ENCODE measurements at regions not wholly inside any gene's neighbourhood (a gene's known extent, or its start where the extent isn't known, plus 50 kb on each side); places are given as distances from the start of the nearest gene placed in this dataset.

GRCh38 chr5:173395933-173396308, 67.7 kb upstream of the STC2 start:
- no peak overlapping the region for H2BK20ac ChIP-seq (ENCODE audit: low read length)
- no peak overlapping the region for H3K4ac ChIP-seq (replicated peaks; ENCODE audit: insufficient read length, low read depth, low read length)
- no peak overlapping the region for H3K4me2 ChIP-seq (ENCODE audit: insufficient read depth in 1 of 2, low read depth in 2 of 2, low read length in 2 of 2)
- no peak overlapping the region for H3K18ac ChIP-seq (ENCODE audit: extremely low read depth, low read length)
- H3K27me3 ChIP-seq (replicated peaks in 1 of 4; ENCODE audit: control insufficient read depth in 3 of 4, extremely low read depth in 1 of 4, insufficient read depth in 3 of 4, low read length in 3 of 4) = peaks cover 0 to 1% (median 0%) of the 10 kb centered on the region in 4 experiments; a peak in 1 of 7 replicates
- no peak overlapping the region for H3K14ac ChIP-seq (ENCODE audit: insufficient read length)
- H3K27ac ChIP-seq (ENCODE audit: low read depth, low read length) = no peak overlapping the region
- ChIA-PET CTCF (ENCODE audit: partially characterized antibody) (interaction anchor here (0.7 to 5.0 kb wide), 30 partner anchors 9 to 681 kb away, joined by 3 to 33 read pairs (median 4); no protein-coding TSS in a partner anchor), POLR2A (ENCODE audit: partially characterized antibody) (interaction anchor here (1.0 kb wide), 1 partner anchor 76 kb away, joined by 5 read pairs; no protein-coding TSS in a partner anchor)
- H2BK12ac ChIP-seq (ENCODE audit: low read depth, low read length) = no peak overlapping the region
- 0 out of 4 replicates have a peak, but pooled peaks cover 0 to 5% of the 10 kb centered on the region in 2 experiments for H3K9me3 ChIP-seq (ENCODE audit: insufficient read depth in 2 of 2, low read depth in 1 of 2, low read length in 1 of 2)
- no peak overlapping the region for H3K4me3 ChIP-seq (ENCODE audit: extremely low read depth in 1 of 4, insufficient read depth in 2 of 4, low read depth in 3 of 4, low read length in 4 of 4)
- H4K5ac ChIP-seq (ENCODE audit: insufficient read length, low read depth, low read length) = no peak overlapping the region
- FAIRE-seq = no peak
- H4K8ac ChIP-seq (ENCODE audit: extremely low read depth, insufficient read depth, low read length) = no peak overlapping the region
- H3K79me1 ChIP-seq (ENCODE audit: low read depth, low read length) = no peaks in the 10 kb centered on the region
- no peak for TF ChIP-seq CREB1 (IDR thresholded peaks at IDR 0.05)
- no peak for TF ChIP-seq SIRT6 (IDR thresholded peaks at IDR 0.05; ENCODE audit: low read length)
- no peak for TF ChIP-seq HDAC6 (IDR thresholded peaks at IDR 0.05; ENCODE audit: low read depth, low read length)
- no peak for TF ChIP-seq SP4 (IDR thresholded peaks at IDR 0.05; ENCODE audit: low read length)
- no peak for TF ChIP-seq CBX5 (IDR thresholded peaks at IDR 0.05; ENCODE audit: low read depth, low read length)
- TF ChIP-seq GTF2F1 (IDR thresholded peaks at IDR 0.05; ENCODE audit: borderline replicate concordance, low read depth, low read length) = no peak
- TF ChIP-seq SRF (IDR thresholded peaks at IDR 0.05; ENCODE audit: low read depth, low read length) = no peak
- no peak for TF ChIP-seq SAP30 (IDR thresholded peaks at IDR 0.05; ENCODE audit: insufficient read depth, insufficient replicate concordance, low read length)
- no peak for TF ChIP-seq EGR1 (IDR thresholded peaks at IDR 0.05; ENCODE audit: borderline replicate concordance, low read depth, low read length)
- no peak for TF ChIP-seq EZH2 (IDR thresholded peaks at IDR 0.05; ENCODE audit: low read depth, low read length, severe bottlenecking)
- H2BK120ac ChIP-seq (replicated peaks; ENCODE audit: low read depth, low read length) = no peak overlapping the region
- no peak overlapping the region for H3K9ac ChIP-seq (replicated peaks in 1 of 4; ENCODE audit: extremely low read depth in 1 of 4, low read depth in 3 of 4, low read length in 3 of 4)
- no peaks in the 10 kb centered on the region for H3K79me2 ChIP-seq (ENCODE audit: control insufficient read depth in 1 of 2, insufficient read depth in 2 of 2, low read length in 2 of 2)
- peak overlapping the region; percentile 33 for H4K91ac ChIP-seq (replicated peaks; ENCODE audit: insufficient read length, low read length)
- H2AFZ ChIP-seq (ENCODE audit: low read length) = peak overlapping the region; percentile 86
- 91% methylated on average over 7 of the region's 7 CpGs; no CpG with 5 or more reads in 1 of the 2 experiments for WGBS, 2 experiments (ENCODE audit: extremely low coverage in 1 of 2, insufficient coverage in 1 of 2, insufficient read length in 1 of 2, insufficient replicate concordance in 2 of 2, low coverage in 1 of 2, low lambda C conversion rate in 2 of 2, missing lambda C conversion rate in 1 of 2)
- no peak overlapping the region for H2BK15ac ChIP-seq (ENCODE audit: low read length)
- H3K56ac ChIP-seq (replicated peaks; ENCODE audit: insufficient read length, low read depth, low read length) = no peak overlapping the region
- H2AK5ac ChIP-seq (ENCODE audit: low read depth, low read length) = no peak overlapping the region
- no peaks in the 10 kb centered on the region for H4K20me1 ChIP-seq (replicated peaks in 1 of 2; ENCODE audit: control insufficient read depth in 1 of 2, insufficient read depth in 2 of 2, low read length in 2 of 2)
- H3K23ac ChIP-seq (ENCODE audit: insufficient read length) = no peak overlapping the region
- H3K36me3 ChIP-seq (ENCODE audit: control insufficient read depth in 2 of 4, insufficient read depth in 4 of 4, low read length in 3 of 4) = no peaks in the 10 kb centered on the region
- no peak overlapping the region for H2BK5ac ChIP-seq (ENCODE audit: low read depth, low read length)
- H3K4me1 ChIP-seq (replicated peaks in 1 of 4; ENCODE audit: control insufficient read depth in 3 of 4, insufficient read depth in 4 of 4, low read length in 3 of 4) = no peaks in the 10 kb centered on the region
- no peaks in the 10 kb centered on the region for H3K23me2 ChIP-seq (ENCODE audit: low read depth, low read length)
- DNase-seq (ENCODE audit: low read depth in 1 of 2, low spot score in 2 of 2) = no peak

Measured in H1 (cell line).